SK-N-SH treated with all-trans-retinoic acid at 6 μM for 48 hours (cell line): ENCODE measurements at regions not wholly inside any gene's neighbourhood (a gene's known extent, or its start where the extent isn't known, plus 50 kb on each side); places are given as distances from the start of the nearest gene placed in this dataset.

Experiments
- ATAC-seq: fragments of 200-7000 bp; cut with Tn5 transposase; 3 replicates; pipeline ENCODE4 v1.9.1; 2020; ENCODE audit warnings: mild to moderate bottlenecking, moderate library complexity
- ARNTL ChIP-seq: fragments of 450-650 bp; formaldehyde crosslinking; IDR thresholded peaks from 2 replicates; pipeline ENCODE4 v1.5.0; 2020; ENCODE audit warnings: low read depth, mild to moderate bottlenecking, moderate library complexity, borderline replicate concordance
- BACH2 ChIP-seq: fragments of 250-450 bp; sonication (Bioruptor Pico); IDR thresholded peaks from 2 replicates; pipeline ENCODE4 v1.9.0; 2021; ENCODE audit warnings: mild to moderate bottlenecking, borderline replicate concordance
- CREB5 ChIP-seq: fragments of 250-450 bp; sonication (Bioruptor Pico); IDR thresholded peaks from 2 replicates; pipeline ENCODE4 v1.5.1; 2020; ENCODE audit warnings: low read depth, mild to moderate bottlenecking, moderate library complexity
- CSDC2 ChIP-seq: fragments of 250-450 bp; sonication (Bioruptor Pico); IDR thresholded peaks from 2 replicates; pipeline ENCODE4 v1.5.0; 2020; ENCODE audit warnings: mild to moderate bottlenecking, moderate library complexity
- ESRRG ChIP-seq: fragments of 250-450 bp; sonication (Bioruptor Pico); IDR thresholded peaks from 2 replicates; pipeline ENCODE4 v1.6.1; 2021; ENCODE audit warnings: mild to moderate bottlenecking
- GLIS3 ChIP-seq: fragments of 250-450 bp; sonication (Bioruptor Pico); IDR thresholded peaks from 2 replicates; pipeline ENCODE4 v1.5.0; 2020; ENCODE audit warnings: mild to moderate bottlenecking, moderate library complexity
- ISL1 ChIP-seq: fragments of 250-450 bp; sonication (Bioruptor Pico); IDR thresholded peaks from 2 replicates; pipeline ENCODE4 v2.1.2; 2022; ENCODE audit warnings: mild to moderate bottlenecking, moderate library complexity
- OSR1 ChIP-seq: fragments of 250-450 bp; sonication (Bioruptor Pico); IDR thresholded peaks from 2 replicates; pipeline ENCODE4 v1.8.0; 2022; ENCODE audit warnings: moderate library complexity, mild to moderate bottlenecking, inconsistent platforms
- PATZ1 ChIP-seq: fragments of 250-450 bp; sonication (Bioruptor Pico); IDR thresholded peaks from 2 replicates; pipeline ENCODE4 v1.8.0; 2020; ENCODE audit warnings: mild to moderate bottlenecking, moderate library complexity, borderline replicate concordance
- POU6F1 ChIP-seq: fragments of 250-450 bp; sonication (Bioruptor Pico); IDR thresholded peaks from 2 replicates; pipeline ENCODE4 v1.8.0; 2021; ENCODE audit warnings: low read depth, mild to moderate bottlenecking, moderate library complexity, borderline replicate concordance
- PPARA ChIP-seq: fragments of 250-450 bp; sonication (Bioruptor Pico); IDR thresholded peaks from 2 replicates; pipeline ENCODE4 v1.5.0; 2020; ENCODE audit warnings: mild to moderate bottlenecking, borderline replicate concordance
- RARB ChIP-seq: fragments of 250-450 bp; sonication (Bioruptor Pico); IDR thresholded peaks from 2 replicates; pipeline ENCODE4 v1.8.0; 2021; ENCODE audit warnings: mild to moderate bottlenecking, moderate library complexity
- SNAI2 ChIP-seq: fragments of 250-450 bp; sonication (Bioruptor Pico); IDR thresholded peaks from 2 replicates; pipeline ENCODE4 v1.5.0; 2020; ENCODE audit warnings: mild to moderate bottlenecking, moderate library complexity
- TCF4 ChIP-seq: fragments of 250-450 bp; sonication (Bioruptor Pico); IDR thresholded peaks from 2 replicates; pipeline ENCODE4 v1.8.0; 2021; ENCODE audit warnings: mild to moderate bottlenecking, moderate library complexity, borderline replicate concordance
- TSHZ2 ChIP-seq: fragments of 250-450 bp; sonication (Bioruptor Pico); IDR thresholded peaks from 2 replicates; pipeline ENCODE4 v1.5.0; 2020; ENCODE audit warnings: mild to moderate bottlenecking, moderate library complexity
- ZC3H10 ChIP-seq: fragments of 250-450 bp; sonication (Bioruptor Pico); IDR thresholded peaks from 2 replicates; pipeline ENCODE4 v1.5.1; 2021; ENCODE audit warnings: mild to moderate bottlenecking, moderate library complexity
- ZFP3 ChIP-seq: fragments of 250-450 bp; sonication (Bioruptor Pico); IDR thresholded peaks from 2 replicates; pipeline ENCODE4 v1.5.0; 2020; ENCODE audit warnings: mild to moderate bottlenecking, moderate library complexity
- ZFP30 ChIP-seq: fragments of 450-650 bp; formaldehyde crosslinking; IDR thresholded peaks from 2 replicates; pipeline ENCODE4 v1.5.0; 2022; ENCODE audit warnings: mild to moderate bottlenecking, moderate library complexity
- ZNF565 ChIP-seq: fragments of 450-650 bp; formaldehyde crosslinking; conservative IDR thresholded peaks from 2 replicates; pipeline ENCODE4 v1.5.0; 2020; ENCODE audit warnings: low read depth, mild to moderate bottlenecking, moderate library complexity
- ZNF70 ChIP-seq: fragments of 450-650 bp; formaldehyde crosslinking; IDR thresholded peaks from 2 replicates; pipeline ENCODE4 v1.5.0; 2020; ENCODE audit warnings: mild to moderate bottlenecking, moderate library complexity
- ZNF8 ChIP-seq: fragments of 450-650 bp; formaldehyde crosslinking; IDR thresholded peaks from 2 replicates; pipeline ENCODE4 v1.5.0; 2020; ENCODE audit warnings: mild to moderate bottlenecking, moderate library complexity

- TF ChIP-seq ZC3H10 (CRISPR knock-in tag) (no peak), ZNF8 (CRISPR knock-in tag) (no peak), ESRRG (CRISPR knock-in tag) (no peak), PATZ1 (CRISPR knock-in tag) (no peak), GLIS3 (CRISPR knock-in tag) (no peak), RARB (CRISPR knock-in tag) (no peak), ZNF70 (CRISPR knock-in tag) (no peak), BACH2 (CRISPR knock-in tag) (no peak), SNAI2 (CRISPR knock-in tag) (no peak), ZFP3 (CRISPR knock-in tag) (no peak), CREB5 (no peak), ARNTL (CRISPR knock-in tag) (no peak), ISL1 (CRISPR knock-in tag) (no peak), ZFP30 (no peak), TSHZ2 (CRISPR knock-in tag) (no peak), ZNF565 (CRISPR knock-in tag) (no peak), PPARA (CRISPR knock-in tag) (no peak), OSR1 (CRISPR knock-in tag) (no peak)
- peak; percentile 78 for ATAC-seq
These were observed 439.0 kb downstream of the ENC1 start for GRCh38 chr5:74201334-74202081.

- no peak for TF ChIP-seq CREB5
- peak; percentile 70; the same call in 1 of the 2 replicates for TF ChIP-seq SNAI2 (CRISPR knock-in tag)
- peak; percentile 26; the same call in 1 of the 2 replicates for TF ChIP-seq TCF4 (CRISPR knock-in tag)
- TF ChIP-seq, all 23 proteins: peak for 2
- peak; percentile 51 for ATAC-seq
These were observed 440.0 kb downstream of the ENC1 start for GRCh38 chr5:74200560-74200959.

- ATAC-seq: peak; percentile 24; the same call in 1 of the 3 replicates
- no peak for TF ChIP-seq CSDC2 (CRISPR knock-in tag)
- no peak for TF ChIP-seq ZNF8 (CRISPR knock-in tag)
- TF ChIP-seq POU6F1 (CRISPR knock-in tag): no peak
- no peak for TF ChIP-seq TSHZ2 (CRISPR knock-in tag)
- no peak for TF ChIP-seq PATZ1 (CRISPR knock-in tag)
- no peak for TF ChIP-seq ZC3H10 (CRISPR knock-in tag)
- TF ChIP-seq OSR1 (CRISPR knock-in tag): no peak
- no peak for TF ChIP-seq ZFP3 (CRISPR knock-in tag)
These were observed 440.9 kb downstream of the ENC1 start for GRCh38 chr5:74199436-74200210.
